ENCODE measurements at regions not wholly inside any gene's neighbourhood (a gene's known extent, or its start where the extent isn't known, plus 50 kb on each side); places are given as distances from the start of the nearest gene placed in this dataset.

DNA sequence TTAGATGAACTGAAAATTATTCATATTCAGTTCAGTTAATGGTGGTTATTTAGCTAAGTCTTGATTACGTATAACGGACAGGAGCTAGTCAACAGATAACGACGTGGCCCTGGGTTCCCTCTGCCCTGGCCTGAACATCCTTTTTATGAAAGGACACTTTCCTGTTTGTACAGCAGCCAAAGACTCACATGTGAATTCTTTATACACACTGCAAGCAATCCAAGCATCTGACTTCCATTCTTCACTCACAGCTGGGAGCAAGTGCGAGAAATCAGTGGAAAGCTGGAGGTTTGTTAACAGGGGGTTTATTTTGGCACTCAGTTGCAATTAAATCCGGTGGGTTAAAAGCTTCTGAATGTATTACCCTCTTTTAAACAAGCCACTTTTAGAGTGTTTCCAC, 148.1 kb upstream of the GDF10 start:
- H3K27ac ChIP-seq = no peak overlapping the region
- no peaks in the 10 kb centered on the region for H3K36me3 ChIP-seq
- TF ChIP-seq POLR2A (IDR thresholded peaks at IDR 0.05) = no peak
- TF ChIP-seq, protein P1, sequence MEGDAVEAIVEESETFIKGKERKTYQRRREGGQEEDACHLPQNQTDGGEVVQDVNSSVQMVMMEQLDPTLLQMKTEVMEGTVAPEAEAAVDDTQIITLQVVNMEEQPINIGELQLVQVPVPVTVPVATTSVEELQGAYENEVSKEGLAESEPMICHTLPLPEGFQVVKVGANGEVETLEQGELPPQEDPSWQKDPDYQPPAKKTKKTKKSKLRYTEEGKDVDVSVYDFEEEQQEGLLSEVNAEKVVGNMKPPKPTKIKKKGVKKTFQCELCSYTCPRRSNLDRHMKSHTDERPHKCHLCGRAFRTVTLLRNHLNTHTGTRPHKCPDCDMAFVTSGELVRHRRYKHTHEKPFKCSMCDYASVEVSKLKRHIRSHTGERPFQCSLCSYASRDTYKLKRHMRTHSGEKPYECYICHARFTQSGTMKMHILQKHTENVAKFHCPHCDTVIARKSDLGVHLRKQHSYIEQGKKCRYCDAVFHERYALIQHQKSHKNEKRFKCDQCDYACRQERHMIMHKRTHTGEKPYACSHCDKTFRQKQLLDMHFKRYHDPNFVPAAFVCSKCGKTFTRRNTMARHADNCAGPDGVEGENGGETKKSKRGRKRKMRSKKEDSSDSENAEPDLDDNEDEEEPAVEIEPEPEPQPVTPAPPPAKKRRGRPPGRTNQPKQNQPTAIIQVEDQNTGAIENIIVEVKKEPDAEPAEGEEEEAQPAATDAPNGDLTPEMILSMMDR (IDR thresholded peaks at IDR 0.05) = no peak
- no peak overlapping the region for H3K4me3 ChIP-seq (replicated peaks in 1 of 3)
- no peak for DNase-seq
- intact Hi-C loops (cut with DNase I) = no loop called here
- no peaks in the 10 kb centered on the region for H3K27me3 ChIP-seq
- no peaks in the 10 kb centered on the region for H3K9me3 ChIP-seq
- no peaks in the 10 kb centered on the region for H3K4me1 ChIP-seq
- WGBS, 2 donors = 67 to 71% methylated on average over 6 of the region's 6 CpGs

DNA sequence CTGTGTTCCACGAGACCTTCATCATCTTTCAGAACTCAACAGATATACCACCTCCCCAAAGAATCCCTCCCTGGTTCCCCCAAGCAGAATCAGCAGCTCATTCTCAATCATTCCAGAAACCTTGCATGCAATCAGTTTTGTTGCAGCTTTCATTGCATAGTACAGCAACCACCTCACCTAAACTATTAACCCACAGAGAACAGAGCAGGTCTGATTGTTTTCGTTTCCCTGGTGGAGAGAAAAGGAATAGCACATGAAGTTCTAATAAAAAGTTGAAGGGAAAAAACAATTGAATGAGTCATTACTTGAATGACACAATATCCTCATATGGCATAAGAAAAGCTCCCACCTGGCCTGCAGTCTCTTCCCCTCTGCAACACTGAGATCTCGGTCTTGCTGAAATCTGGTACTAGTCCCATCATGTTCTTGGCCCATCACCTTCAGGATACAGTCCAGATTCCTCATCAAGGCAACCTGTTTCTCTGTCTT, 147.1 kb upstream of the GDF10 start:
- no peaks in the 10 kb centered on the region for H3K27me3 ChIP-seq
- no peaks in the 10 kb centered on the region for H3K4me1 ChIP-seq
- TF ChIP-seq, protein P1 (IDR thresholded peaks at IDR 0.05) = peak in 3 of 6 experiments; percentile 11 to 28 (median 16)
- no peak for TF ChIP-seq POLR2A (IDR thresholded peaks at IDR 0.05)
- H3K4me3 ChIP-seq (replicated peaks in 1 of 3) = no peak overlapping the region
- no peaks in the 10 kb centered on the region for H3K9me3 ChIP-seq
- no peak overlapping the region for H3K27ac ChIP-seq
- intact Hi-C loops (cut with DNase I) = no loop called here
- WGBS, 2 donors = 71 to 75% methylated on average over 3 of the region's 3 CpGs
- no peaks in the 10 kb centered on the region for H3K36me3 ChIP-seq
- no peak for DNase-seq

GRCh38 chr10:47154762-47155161, 145.2 kb upstream of the GDF10 start:
- intact Hi-C loops (cut with DNase I) = no loop called here
- no peak for DNase-seq
- Histone ChIP-seq H3K27me3 (no peaks in the 10 kb centered on the region), H3K4me3 (replicated peaks in 1 of 3) (no peak overlapping the region), H3K27ac (no peak overlapping the region), H3K9me3 (no peaks in the 10 kb centered on the region), H3K4me1 (no peaks in the 10 kb centered on the region), H3K36me3 (no peaks in the 10 kb centered on the region)
- TF ChIP-seq, protein P1 (IDR thresholded peaks at IDR 0.05) = no peak
- no peak for TF ChIP-seq POLR2A (IDR thresholded peaks at IDR 0.05)

GRCh38 chr10:47156873-47157272, 143.1 kb upstream of the GDF10 start:
- DNase-seq = no peak
- intact Hi-C loops (cut with DNase I) = no loop called here
- no peaks in the 10 kb centered on the region for H3K9me3 ChIP-seq
- WGBS, 2 donors = 87 to 91% methylated on average over 4 of the region's 4 CpGs
- no peak overlapping the region for H3K27ac ChIP-seq
- TF ChIP-seq POLR2A (IDR thresholded peaks at IDR 0.05) = no peak
- H3K27me3 ChIP-seq = no peaks in the 10 kb centered on the region
- no peak overlapping the region for H3K4me3 ChIP-seq (replicated peaks in 1 of 3)
- no peaks in the 10 kb centered on the region for H3K36me3 ChIP-seq
- no peaks in the 10 kb centered on the region for H3K4me1 ChIP-seq

DNA sequence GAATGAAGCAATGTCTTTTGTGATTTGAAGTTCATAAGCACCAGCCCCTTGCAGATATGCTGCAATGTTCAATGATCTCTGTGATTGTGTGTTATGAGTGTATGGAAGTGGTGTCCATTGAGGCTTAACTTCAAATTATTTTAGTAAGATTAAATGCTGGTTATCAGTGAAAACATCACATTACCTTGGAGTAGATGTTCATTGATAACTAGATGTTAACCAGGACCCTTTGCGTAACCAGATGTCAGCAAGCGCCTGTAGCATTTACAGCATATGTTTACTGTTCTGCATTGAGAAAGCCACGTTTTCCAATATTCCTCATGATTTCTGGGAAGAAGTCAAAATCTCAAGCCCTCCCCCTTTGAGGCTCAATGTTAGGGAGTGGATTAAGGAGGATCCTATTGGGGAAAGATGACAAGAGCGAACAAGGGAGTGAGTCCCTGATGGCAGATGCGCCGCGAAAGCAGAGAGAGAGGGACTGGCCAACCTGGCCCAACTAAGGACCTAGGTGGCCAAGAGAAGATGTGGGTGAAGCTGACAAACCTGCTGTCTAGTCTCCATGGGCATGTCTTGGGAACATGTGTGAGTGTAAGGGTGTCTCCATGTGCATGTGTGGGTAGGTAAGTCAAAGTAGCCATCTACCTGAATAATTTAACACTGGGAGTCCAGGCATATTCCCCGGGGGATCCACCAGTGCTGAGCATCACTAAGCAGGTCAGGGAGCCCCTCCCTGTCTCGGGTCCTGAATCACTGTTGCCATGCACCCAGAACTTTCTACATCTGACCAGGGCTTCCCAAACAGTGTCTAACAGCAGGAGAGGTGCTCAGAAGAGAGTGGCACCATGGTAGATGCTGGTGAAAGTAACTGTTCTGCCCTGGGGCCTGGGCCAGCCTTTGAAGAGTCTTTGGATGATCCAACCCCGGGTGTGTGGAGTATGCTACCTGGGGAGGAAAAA, 141.6 kb upstream of the GDF10 start:
- no peak for DNase-seq
- H3K36me3 ChIP-seq = no peaks in the 10 kb centered on the region
- no peak overlapping the region for H3K4me3 ChIP-seq (replicated peaks in 1 of 3)
- no peaks in the 10 kb centered on the region for H3K4me1 ChIP-seq
- WGBS, 2 donors = 88 to 89% methylated on average over 10 of the region's 10 CpGs
- no peak overlapping the region for H3K27ac ChIP-seq
- H3K27me3 ChIP-seq = no peaks in the 10 kb centered on the region
- H3K9me3 ChIP-seq = no peaks in the 10 kb centered on the region
- TF ChIP-seq POLR2A (IDR thresholded peaks at IDR 0.05) = no peak
- TF ChIP-seq, protein P1 (IDR thresholded peaks at IDR 0.05) = no peak
- intact Hi-C loops (cut with DNase I) = no loop called here

All from thyroid gland (tissue), 4 donors.